B cell (primary cell): ENCODE measurements at regions not wholly inside any gene's neighbourhood (a gene's known extent, or its start where the extent isn't known, plus 50 kb on each side); places are given as distances from the start of the nearest gene placed in this dataset.
A peak's percentile ranks its signal among the peaks of the same experiment; 100 is the strongest.

Experiments
- ATAC-seq: fragments of 200-7000 bp; cut with Tn5 transposase; one replicate; pipeline ENCODE4 v1.10.0; 2021; ENCODE audit warnings: low read depth, mild to moderate bottlenecking, moderate number of reproducible peaks, moderate library complexity
- CTCF ChIA-PET: fragments of 350-600 bp; sonication (Branson Sonifier 250); formaldehyde crosslinking; loops from one replicate; lab custom pipeline; 2021; ENCODE audit warnings: antibody characterized with exemption, inconsistent platforms; lab: Charles Lee
- POLR2A ChIA-PET: fragments of 350-600 bp; sonication (Branson Sonifier 250); formaldehyde crosslinking; loops from one replicate; lab custom pipeline; 2021; ENCODE audit warnings: antibody characterized with exemption; lab: Charles Lee
- DNase-seq: peaks from one replicate; pipeline ENCODE4 v3.0.0; 2013
- H2AFZ ChIP-seq: 2 replicates; pipeline ENCODE4 v1.6.1; 2012; ENCODE audit warnings: mild to moderate bottlenecking, low read depth, low read length; ENCODE audit not compliant: insufficient read depth, poor library complexity, severe bottlenecking
- H3K27ac ChIP-seq, 2 donors: 1 replicate in 1 of 2; 2 replicates in 1 of 2; pipeline ENCODE4 v1.5.1; 2012 to 2013; ENCODE audit warnings: low read length in 2 of 2, mild to moderate bottlenecking in 2 of 2, moderate library complexity in 1 of 2
- H3K27me3 ChIP-seq, 4 experiments: fragments of 200-600 bp in 1 of 4; sonication (generic) in 1 of 4; replicated peaks in 1 of 4; 1 replicate in 2 of 4; 2 replicates in 2 of 4; pipeline versions ENCODE4 v1.6.1 to v1.7.0; 2013 to 2016; ENCODE audit warnings: low read length in 3 of 4, mild to moderate bottlenecking in 2 of 4, mixed read lengths in 1 of 4, moderate library complexity in 1 of 4; ENCODE audit not compliant: insufficient read depth in 4 of 4, control insufficient read depth in 3 of 4; ENCODE audit errors: control extremely low read depth in 1 of 4
- H3K36me3 ChIP-seq, 2 experiments: replicated peaks in 1 of 2; 1 replicate in 1 of 2; 2 replicates in 1 of 2; pipeline versions ENCODE4 v1.6.1 to v1.7.1; 2013; ENCODE audit warnings: low read length in 1 of 2; ENCODE audit not compliant: insufficient read depth in 2 of 2, control insufficient read depth in 1 of 2; ENCODE audit errors: control extremely low read depth in 1 of 2, extremely low read depth in 1 of 2
- H3K4me1 ChIP-seq, 2 donors: fragments of 200-600 bp in 1 of 2; sonication (generic) in 1 of 2; 1 replicate in 1 of 2; 2 replicates in 1 of 2; pipeline versions ENCODE4 v1.5.1 to v1.6.1; 2013 to 2017; ENCODE audit warnings: low read length in 2 of 2; ENCODE audit not compliant: control insufficient read depth in 2 of 2, insufficient read depth in 2 of 2
- H3K4me2 ChIP-seq: replicated peaks from 2 replicates; pipeline ENCODE3; 2012; ENCODE audit warnings: mild to moderate bottlenecking, low read depth, low read length; ENCODE audit not compliant: poor library complexity, severe bottlenecking
- H3K4me3 ChIP-seq, 5 experiments: fragments of 200-600 bp in 1 of 5; sonication (generic) in 1 of 5; 1 replicate in 3 of 5; 2 replicates in 2 of 5; pipeline versions ENCODE4 v1.5.1 to v1.7.0; 2011 to 2016; ENCODE audit warnings: low read length in 4 of 5, mild to moderate bottlenecking in 4 of 5, low read depth in 2 of 5, control low read depth in 1 of 5, moderate library complexity in 1 of 5; ENCODE audit not compliant: insufficient read depth in 1 of 5; ENCODE audit errors: control extremely low read depth in 1 of 5, extremely low read depth in 1 of 5
- H3K79me2 ChIP-seq: fragments of 200-600 bp; sonication (generic); one replicate; pipeline ENCODE4 v1.6.0; 2016; ENCODE audit warnings: low read length; ENCODE audit not compliant: control insufficient read depth, insufficient read depth
- H3K9ac ChIP-seq: fragments of 200-600 bp; sonication (generic); 2 replicates; pipeline ENCODE4 v1.6.1; 2017; ENCODE audit warnings: mild to moderate bottlenecking, low read length, moderate library complexity
- H3K9me3 ChIP-seq, 3 donors: one replicate each; pipeline versions ENCODE4 v1.6.1 to v1.7.1; 2013; ENCODE audit warnings: low read length in 2 of 3; ENCODE audit not compliant: control insufficient read depth in 2 of 3, insufficient read depth in 1 of 3; ENCODE audit errors: control extremely low read depth in 1 of 3
- H4K20me1 ChIP-seq: 2 replicates; pipeline ENCODE4 v1.6.0; 2012; ENCODE audit warnings: mild to moderate bottlenecking, low read length; ENCODE audit not compliant: insufficient read depth, control insufficient read depth, poor library complexity, severe bottlenecking
- H3K27ac Mint-ChIP-seq: one replicate; pipeline ENCODE4 v1.8.0; 2021; ENCODE audit warnings: mixed read lengths
- H3K27me3 Mint-ChIP-seq: one replicate; pipeline ENCODE4 v1.8.0; 2021; ENCODE audit warnings: mixed read lengths
- H3K4me1 Mint-ChIP-seq: one replicate; pipeline ENCODE4 v1.8.0; 2021; ENCODE audit warnings: mixed read lengths
- H3K4me3 Mint-ChIP-seq: one replicate; pipeline ENCODE4 v1.8.0; 2021; ENCODE audit warnings: mixed read lengths
- H3K9me3 Mint-ChIP-seq: one replicate; pipeline ENCODE4 v1.8.0; 2022; ENCODE audit warnings: mixed read lengths; ENCODE audit not compliant: insufficient read depth
- EZH2 ChIP-seq: IDR thresholded peaks from 2 replicates; pipeline ENCODE4 v1.6.1; 2012; ENCODE audit warnings: borderline replicate concordance, low read depth, mild to moderate bottlenecking, moderate library complexity, low read length; ENCODE audit not compliant: insufficient read depth, poor library complexity, severe bottlenecking
- WGBS: methylation state at CpG from one replicate; pipeline ENCODE4 v1.1.5; 2013; ENCODE audit warnings: missing lambda C conversion rate; ENCODE audit not compliant: insufficient coverage; 5-methylcytosine and 5-hydroxymethylcytosine counted together
- intact Hi-C: fragments of 100-400 bp; cut with micrococcal nuclease; formaldehyde crosslinking; loops from one replicate; pipeline ENCODE4 v1.10.0; 2022
- TF ChIP-seq, protein P1 (sequence below): fragments of 200-600 bp; IDR thresholded peaks from one replicate; pipeline ENCODE4 v1.8.0; 2022; ENCODE audit warnings: antibody characterized with exemption, mild to moderate bottlenecking

DNA sequence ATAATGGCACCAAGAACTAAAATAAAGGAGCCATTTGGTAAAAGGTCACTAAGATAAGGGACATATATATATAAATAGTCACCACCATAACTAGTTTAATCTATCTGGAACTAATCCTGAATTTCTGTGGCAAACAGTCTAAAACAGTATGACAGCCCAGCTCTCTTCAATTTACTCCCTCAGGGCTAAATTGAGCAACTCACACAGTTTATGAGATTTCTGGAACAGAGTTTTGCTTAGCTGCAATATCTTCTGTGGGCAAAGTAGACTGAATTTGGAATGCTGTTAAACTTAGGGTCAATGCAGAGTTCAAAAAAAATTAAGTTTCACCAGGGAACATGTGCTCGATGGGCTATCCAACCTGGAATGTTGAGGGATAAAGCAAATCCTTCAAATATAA lies 70.1 kb upstream of the VEPH1 start:
- Histone ChIP-seq H3K27me3 (peaks cover 0 to 5% (median 2%) of the 10 kb centered on the region in 4 experiments), H3K4me2 (no peak overlapping the region), H2AFZ (no peak overlapping the region), H4K20me1 (no peaks in the 10 kb centered on the region), H3K9me3 (no peaks in the 10 kb centered on the region), H3K79me2 (no peaks in the 10 kb centered on the region), H3K36me3 (no peaks in the 10 kb centered on the region), H3K4me3 (no peak overlapping the region), H3K9ac (no peak overlapping the region), H3K4me1 (no peaks in the 10 kb centered on the region), H3K27ac (no peak overlapping the region)
- POLR2A ChIA-PET: no interaction called here
- H3K27me3 Mint-ChIP-seq: peaks cover 21% of the 10 kb centered on the region
- intact Hi-C loops: no loop called here
- no peaks in the 10 kb centered on the region for H3K9me3 Mint-ChIP-seq
- no CpG with 5 or more reads among the region's 1 CpG for WGBS
- H3K4me3 Mint-ChIP-seq: no peak overlapping the region
- H3K27ac Mint-ChIP-seq: no peak overlapping the region
- TF ChIP-seq, protein P1, sequence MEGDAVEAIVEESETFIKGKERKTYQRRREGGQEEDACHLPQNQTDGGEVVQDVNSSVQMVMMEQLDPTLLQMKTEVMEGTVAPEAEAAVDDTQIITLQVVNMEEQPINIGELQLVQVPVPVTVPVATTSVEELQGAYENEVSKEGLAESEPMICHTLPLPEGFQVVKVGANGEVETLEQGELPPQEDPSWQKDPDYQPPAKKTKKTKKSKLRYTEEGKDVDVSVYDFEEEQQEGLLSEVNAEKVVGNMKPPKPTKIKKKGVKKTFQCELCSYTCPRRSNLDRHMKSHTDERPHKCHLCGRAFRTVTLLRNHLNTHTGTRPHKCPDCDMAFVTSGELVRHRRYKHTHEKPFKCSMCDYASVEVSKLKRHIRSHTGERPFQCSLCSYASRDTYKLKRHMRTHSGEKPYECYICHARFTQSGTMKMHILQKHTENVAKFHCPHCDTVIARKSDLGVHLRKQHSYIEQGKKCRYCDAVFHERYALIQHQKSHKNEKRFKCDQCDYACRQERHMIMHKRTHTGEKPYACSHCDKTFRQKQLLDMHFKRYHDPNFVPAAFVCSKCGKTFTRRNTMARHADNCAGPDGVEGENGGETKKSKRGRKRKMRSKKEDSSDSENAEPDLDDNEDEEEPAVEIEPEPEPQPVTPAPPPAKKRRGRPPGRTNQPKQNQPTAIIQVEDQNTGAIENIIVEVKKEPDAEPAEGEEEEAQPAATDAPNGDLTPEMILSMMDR: no peak
- TF ChIP-seq EZH2: no peak
- DNase-seq: no peak
- CTCF ChIA-PET: interaction anchor here (0.7 to 2.5 kb wide), 4 partner anchors 11 to 369 kb away, joined by 3 to 9 read pairs (median 3); no protein-coding TSS in a partner anchor
- no peak for ATAC-seq
- no peaks in the 10 kb centered on the region for H3K4me1 Mint-ChIP-seq

DNA sequence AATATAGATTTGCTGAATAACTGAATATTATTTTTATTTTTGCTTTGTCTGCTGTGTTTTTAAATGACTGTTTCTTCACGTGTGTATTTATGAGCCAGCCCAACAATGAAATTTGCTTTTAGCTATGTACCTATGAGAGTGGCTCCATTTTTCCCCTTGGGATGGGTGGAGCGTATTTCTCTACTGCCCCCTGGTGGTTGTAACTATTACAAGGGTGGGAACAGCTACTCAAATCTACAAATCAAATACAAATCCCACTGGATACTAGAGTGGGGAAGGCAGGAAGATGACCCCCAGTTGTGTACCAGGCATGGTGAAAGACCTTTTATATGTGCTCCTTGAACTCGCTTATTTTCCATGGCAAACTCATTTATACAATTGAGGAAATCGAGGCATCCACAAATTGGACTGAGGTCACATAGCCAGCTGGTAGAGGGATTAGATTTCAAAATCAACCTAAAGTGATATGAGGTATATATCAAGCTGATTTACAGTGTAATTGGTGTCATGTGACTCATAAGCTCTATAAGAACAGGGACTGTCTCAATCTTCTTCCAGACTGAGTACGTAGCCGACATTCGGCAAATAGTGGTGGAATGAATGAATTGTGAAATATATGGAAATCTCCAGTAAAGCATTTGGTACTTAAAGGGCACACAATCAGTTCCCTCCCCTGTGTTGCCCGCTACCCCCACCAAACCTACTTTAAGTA lies 69.5 kb upstream of the VEPH1 start:
- no peak overlapping the region for H3K4me2 ChIP-seq
- H3K27ac Mint-ChIP-seq: no peak overlapping the region
- WGBS: 0% methylated on average over 1 of the region's 8 CpGs
- no peak overlapping the region for H3K4me3 Mint-ChIP-seq
- H3K27me3 Mint-ChIP-seq: peaks cover 21% of the 10 kb centered on the region
- no peaks in the 10 kb centered on the region for H3K4me1 ChIP-seq
- ATAC-seq (no peak), DNase-seq (peak; percentile 35)
- no peak overlapping the region for H2AFZ ChIP-seq
- no peaks in the 10 kb centered on the region for H3K9me3 ChIP-seq
- ChIA-PET CTCF (interaction anchor here (0.7 to 2.5 kb wide), 4 partner anchors 11 to 368 kb away, joined by 3 to 9 read pairs (median 3); no protein-coding TSS in a partner anchor), POLR2A (no interaction called here)
- no peak for TF ChIP-seq EZH2
- TF ChIP-seq, protein P1: peak; percentile 77
- no peak overlapping the region for H3K9ac ChIP-seq
- peaks cover 0 to 5% (median 2%) of the 10 kb centered on the region in 4 experiments for H3K27me3 ChIP-seq
- intact Hi-C loops: no loop called here
- H3K4me3 ChIP-seq: no peak overlapping the region
- H3K36me3 ChIP-seq: no peaks in the 10 kb centered on the region
- H3K79me2 ChIP-seq: no peaks in the 10 kb centered on the region
- no peaks in the 10 kb centered on the region for H3K9me3 Mint-ChIP-seq
- H3K4me1 Mint-ChIP-seq: no peaks in the 10 kb centered on the region
- H4K20me1 ChIP-seq: no peaks in the 10 kb centered on the region
- H3K27ac ChIP-seq: no peak overlapping the region
